ENCODE measurements at regions not wholly inside any gene's neighbourhood (a gene's known extent, or its start where the extent isn't known, plus 50 kb on each side); places are given as distances from the start of the nearest gene placed in this dataset.
A peak's percentile ranks its signal among the peaks of the same experiment; 100 is the strongest.

DNA sequence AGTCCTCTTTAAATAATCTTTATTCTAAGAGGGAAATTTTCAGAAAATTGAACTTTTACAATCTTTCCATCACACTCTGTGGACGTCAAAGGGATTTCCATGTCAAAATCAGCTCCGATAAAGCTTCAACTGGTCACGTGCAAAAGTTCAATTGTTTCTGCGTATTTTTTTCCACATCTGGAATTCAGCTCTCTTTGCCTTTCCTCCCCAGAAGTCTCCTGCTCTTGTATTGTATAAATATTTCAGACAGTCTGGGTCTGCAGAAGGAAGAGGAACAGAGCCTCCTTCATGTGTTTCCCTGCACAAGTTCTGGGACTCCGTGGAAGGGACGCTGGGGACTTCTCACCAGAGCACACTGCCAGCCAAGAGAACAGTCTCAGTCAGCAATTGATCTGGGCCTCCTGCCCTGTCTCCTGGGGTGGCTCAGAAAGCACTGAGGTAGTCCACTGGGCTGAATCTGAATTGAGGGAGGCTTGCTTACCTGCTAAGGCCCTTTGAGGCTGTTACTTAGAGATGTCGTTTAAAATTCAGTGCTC is 251.5 kb downstream of the TFCP2L1 start:
- DNase-seq, result no peak

DNA sequence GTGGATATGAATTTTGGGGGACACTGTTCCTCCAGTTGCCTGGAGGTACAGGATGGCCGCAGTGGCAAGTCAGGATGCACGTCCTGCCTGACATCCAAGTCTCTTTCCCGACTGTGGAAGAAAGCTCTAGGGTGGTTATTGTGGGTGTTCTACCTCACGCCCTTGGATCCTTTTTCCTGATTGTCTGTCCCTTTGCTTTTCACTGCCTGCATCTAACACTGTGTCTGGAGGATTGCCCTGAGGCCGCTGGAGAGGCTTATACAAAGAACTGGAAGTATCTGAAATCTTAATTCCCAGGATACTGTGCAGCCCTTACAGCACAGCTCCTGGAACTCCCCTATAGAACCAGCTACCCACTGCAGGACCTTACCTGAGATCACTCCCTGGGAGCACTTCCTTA is 250.5 kb downstream of the TFCP2L1 start:
- DNase-seq, result no peak

DNA sequence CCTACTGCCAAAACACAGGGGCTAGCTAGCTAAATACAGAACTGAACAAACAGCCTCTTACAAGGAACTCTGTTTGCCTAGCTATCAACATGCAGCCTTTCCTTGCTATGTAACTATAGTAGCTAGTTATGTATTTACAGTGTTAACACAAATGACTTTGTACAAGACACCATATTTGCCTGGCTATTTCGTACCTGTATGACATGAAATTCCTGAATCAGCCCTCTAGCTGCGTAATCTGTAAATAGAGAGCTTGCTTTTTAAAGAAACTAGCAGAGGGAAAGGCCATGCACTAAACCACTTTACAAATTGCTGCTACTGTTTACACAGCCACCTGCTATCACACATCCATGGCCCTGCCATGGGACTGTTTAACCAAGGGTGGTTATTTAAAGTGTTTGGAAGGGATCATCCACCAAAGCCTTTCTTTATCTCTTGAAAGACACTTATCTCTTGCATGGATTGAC is 248.7 kb downstream of the TFCP2L1 start:
- no peak for DNase-seq

GRCh38 chr2:121037480-121037879 is 247.5 kb downstream of the TFCP2L1 start:
- DNase-seq, result no peak

GRCh38 chr2:121038031-121038430 is 247.0 kb downstream of the TFCP2L1 start:
- DNase-seq, result no peak

DNA sequence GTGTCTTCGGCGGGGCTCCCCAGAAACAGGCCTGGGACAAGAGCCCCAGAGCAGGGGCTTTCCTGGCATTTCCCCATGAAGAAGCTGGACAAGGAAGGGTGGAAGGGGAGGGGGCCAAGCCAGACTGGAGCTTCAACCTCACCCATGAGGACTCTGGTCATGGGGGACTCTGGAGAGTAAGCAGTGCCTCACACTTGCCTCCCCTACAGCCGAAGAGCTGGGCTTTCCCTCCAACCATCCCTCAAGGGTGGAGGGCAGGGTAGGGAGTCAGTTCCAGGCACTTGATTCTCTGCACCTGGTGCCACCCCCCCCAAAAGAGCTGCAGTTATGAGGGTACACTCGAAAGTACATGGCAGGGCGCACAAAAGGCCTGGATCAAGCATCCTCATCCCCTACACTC is 246.6 kb downstream of the TFCP2L1 start:
- DNase-seq, result no peak

DNA sequence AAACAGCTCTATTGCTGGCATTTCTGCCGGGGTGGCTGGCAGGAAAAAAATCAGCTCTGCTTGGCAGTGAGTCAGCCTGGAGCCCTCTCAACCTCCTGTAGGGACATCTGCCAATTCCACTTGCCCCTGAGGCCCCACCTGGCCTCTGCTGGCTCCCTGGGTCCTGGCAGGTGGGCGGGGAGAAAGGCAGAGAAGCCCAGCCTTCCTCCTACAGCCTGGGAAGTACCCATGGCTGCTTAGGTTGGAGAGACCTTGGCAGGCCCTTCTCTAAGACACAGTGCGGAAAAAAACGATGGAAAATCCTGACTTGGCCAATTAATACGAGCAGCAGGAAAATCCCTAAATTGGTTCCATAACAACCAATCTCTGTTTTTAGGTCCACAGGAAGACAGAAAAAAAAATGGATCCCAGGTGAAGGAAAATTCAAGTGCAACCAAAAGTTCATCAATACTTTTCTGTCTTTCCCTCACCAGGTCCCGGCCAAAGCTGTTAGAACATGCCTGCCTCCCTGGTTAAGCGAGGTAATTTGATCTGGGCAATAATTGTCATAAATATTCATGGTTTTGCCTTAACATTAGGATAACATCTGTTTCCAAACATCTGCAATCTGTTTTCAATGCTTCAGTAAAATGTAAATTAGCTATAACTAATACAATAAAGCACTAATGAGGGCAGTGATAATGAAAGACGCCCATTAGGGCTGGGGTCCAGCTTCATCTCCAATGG is 245.9 kb downstream of the TFCP2L1 start:
- DNase-seq, result no peak

GRCh38 chr2:121039679-121040078 is 245.3 kb downstream of the TFCP2L1 start:
- DNase-seq, result no peak

DNA sequence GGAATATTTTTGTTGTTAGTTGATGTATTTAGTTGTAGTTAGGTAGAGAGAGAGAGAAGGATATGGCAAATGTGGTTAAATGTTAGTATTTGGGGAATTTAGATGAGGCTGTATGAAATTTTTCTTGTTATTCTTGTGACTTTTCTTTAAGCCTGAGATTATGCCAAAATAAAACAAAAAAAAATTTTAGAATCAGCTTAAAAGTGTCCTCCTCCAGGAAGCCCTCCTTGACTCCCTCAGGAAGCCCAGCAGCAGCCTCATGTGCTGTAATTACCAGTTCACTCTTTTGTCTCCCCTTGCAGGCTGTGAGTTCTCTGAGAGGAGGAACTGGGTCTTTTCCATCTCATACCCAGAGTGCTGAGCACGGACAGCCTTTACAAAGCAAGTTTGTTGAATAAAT is 243.5 kb downstream of the TFCP2L1 start:
- no peak for DNase-seq

GRCh38 chr2:121043061-121043826 is 241.8 kb downstream of the TFCP2L1 start:
- DNase-seq, result no peak

DNA sequence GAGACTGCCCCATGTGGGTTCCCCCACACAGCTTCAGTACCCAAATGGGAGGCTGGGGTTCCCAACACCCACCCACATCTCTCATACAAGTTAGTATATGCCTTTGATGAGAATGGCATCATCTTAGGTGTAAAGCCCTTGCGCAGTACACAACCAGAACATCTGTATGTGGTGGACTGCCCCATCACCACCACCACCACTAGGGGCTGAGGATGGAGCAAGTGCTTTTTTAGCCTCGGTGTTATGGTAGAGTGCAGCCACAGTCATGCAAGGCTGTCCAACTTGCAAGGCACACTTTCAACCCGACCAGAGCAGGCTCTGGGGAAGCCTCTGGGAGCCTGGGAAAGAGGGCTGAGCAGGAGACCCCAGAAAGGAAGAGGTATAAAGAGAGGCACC is 241.2 kb downstream of the TFCP2L1 start:
- DNase-seq, result no peak

DNA sequence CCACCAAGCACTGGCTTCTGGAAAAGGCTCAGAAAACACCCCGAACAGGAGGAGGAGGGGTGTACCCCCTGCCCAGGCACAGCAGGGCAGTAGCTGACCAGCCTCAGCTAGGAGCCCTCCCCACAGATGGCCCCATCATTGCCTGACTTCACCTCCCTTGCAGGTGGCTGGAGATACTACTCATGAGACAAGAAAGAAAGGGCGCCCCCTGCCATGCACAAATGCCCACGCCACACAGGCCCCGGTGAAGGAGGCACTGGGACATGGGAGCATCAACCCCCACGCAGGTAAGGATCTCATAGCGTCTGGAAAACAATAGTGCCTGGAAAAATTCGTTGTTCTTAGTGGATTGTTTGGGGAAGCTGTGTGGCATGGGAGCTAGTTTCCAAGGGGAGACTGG is 240.6 kb downstream of the TFCP2L1 start:
- peak; percentile 41 for DNase-seq

DNA sequence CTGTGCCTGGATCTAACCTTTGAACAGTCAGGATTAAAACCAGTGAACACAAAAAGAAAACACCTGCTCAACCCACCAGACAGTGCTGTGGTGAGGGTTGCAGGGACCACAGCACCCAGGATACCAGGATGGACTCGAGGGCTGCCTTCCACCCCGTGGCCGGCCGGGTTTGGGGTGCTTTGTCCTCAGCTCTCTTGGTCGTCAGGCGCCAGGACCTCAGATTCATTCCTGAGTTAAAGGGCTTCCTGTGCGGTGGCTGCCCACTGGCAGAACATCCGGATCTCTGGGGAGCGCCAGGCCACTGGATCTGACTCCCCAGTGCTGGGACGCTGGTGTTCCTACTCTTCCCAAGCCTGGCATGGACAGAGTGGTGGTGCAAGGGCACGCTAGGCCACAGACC is 239.8 kb downstream of the TFCP2L1 start:
- no peak for DNase-seq

- no peak for DNase-seq
These were observed 238.7 kb downstream of the TFCP2L1 start for GRCh38 chr2:121046335-121046734.

DNA sequence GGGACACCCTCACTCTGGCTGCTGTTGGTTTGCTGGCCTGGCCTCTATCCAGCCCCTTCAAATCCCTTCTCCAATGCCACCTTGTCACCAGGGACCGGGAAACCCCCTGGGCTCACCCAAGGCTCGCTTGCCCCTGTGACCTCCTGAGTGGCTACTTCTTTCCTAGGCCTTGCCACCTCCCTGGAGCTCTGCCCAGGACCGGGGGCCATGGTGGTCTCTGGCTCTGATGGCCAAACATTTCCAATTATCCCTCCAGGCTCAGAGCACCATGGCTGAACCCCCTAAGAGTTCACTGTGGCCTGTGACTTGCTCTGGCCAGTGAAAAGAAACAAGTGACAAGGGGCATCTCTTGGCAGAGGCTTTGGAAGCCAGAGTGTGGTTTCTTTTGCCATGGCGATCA is 237.6 kb downstream of the TFCP2L1 start:
- DNase-seq, result no peak

DNA sequence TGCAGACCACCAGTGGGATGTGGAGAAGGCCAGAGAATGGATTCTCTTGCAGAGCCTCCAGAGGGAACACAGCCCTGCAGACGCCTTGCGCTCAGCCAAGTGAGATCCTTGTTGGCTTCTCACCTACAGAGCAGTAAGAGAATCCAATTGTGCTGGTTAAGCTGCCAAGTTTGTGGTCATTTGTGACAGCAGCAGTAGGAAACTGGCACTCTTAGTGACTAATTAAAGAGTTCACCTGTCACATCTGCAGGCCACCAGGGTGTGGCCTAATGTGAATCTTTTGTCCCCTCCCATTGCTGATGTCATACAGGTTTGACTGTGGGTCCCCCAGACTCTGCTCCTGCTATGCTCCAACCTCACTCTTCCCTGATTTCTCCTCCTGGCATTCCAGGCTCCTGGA is 235.9 kb downstream of the TFCP2L1 start:
- DNase-seq, result no peak

DNA sequence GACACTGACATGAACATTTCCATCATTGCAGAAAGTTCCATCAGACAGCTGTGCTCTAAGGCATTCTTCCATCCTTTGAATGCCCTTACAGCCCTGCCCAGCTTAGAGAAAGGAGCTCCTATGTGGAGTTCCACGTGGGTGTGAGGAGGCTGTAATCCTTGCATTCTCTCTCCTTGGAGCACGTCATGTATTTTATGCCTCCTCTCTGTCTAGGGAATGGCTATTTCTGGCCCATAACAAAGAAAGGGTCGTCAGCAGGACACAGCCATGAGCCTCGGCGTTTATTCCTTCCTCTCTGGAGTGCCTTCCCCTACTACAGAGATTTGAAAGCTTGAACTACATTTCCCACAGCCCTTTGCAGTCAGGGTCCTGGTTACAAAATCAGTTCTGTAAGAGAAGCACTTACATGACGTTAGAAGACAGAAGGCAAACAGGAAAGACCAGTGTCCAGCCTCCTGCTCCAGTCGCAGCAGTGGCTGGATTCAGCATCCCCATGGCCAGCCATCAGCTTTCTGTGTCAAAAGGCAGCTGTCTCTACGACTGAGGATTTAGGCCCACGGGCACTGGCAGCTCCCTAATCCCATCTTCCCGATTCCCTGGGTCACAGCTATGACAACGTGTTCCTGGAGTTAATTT is 234.9 kb downstream of the TFCP2L1 start:
- peak; percentile 17 for DNase-seq

DNA sequence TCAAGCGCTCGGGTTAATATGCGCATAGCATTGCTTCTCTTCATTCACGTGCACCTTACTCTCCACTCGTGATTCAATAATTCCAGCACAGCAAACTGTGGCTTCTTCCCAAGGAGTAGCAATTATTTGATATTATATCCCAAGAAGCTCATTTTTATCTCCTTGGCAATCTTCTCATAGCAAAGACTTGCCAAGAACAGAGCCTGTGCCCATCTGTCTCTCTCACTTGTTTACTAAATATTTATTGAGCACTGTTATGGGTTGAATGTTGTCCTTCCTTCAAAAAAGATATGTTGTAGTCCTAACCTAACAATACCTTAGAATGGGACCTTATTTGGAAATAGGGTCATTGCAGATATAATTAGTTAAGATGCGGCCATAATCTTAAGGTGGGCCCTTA is 233.7 kb downstream of the TFCP2L1 start:
- DNase-seq, result no peak

GRCh38 chr2:121052023-121052422 is 233.0 kb downstream of the TFCP2L1 start:
- no peak for DNase-seq

- no peak for DNase-seq
These were observed 232.5 kb downstream of the TFCP2L1 start for GRCh38 chr2:121052521-121052920.

DNA sequence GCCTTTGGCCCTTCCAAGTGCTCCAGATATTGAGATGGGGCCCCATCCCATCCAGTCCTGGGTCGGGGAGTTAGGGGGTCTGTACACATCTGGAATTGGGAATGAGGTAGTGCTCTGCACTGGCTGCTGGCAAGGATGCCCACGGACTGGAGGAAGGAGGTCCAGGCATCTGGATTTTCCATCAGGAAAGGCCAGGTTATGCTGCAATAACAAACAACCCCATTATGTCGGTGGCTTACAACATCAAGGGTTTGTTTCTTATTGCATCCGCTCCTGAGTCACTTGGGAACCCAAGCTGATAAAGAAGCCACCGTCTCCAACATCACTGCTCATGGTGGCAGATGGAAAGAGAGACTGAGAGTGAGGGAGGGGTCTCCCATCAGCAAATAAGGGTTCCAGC is 229.9 kb downstream of the TFCP2L1 start:
- no peak for DNase-seq

DNA sequence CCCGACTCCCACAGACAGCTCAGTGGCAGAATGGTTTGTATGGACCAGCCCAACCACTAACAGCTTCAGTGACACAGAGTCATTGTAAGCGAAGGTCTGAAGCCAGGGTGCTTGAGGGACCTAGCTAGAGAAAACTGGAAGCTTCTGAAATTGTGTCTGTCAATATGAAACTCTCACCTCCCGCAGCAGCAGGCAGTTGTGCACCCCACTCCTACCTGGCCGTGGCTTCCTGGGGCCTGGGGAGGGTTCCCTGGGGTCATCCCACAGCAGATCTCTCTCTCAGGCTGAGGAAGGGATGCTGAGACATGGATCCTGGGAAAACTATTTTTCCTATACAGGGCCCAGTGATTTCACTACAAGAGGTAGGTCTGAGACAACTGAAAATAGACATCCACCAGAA is 229.5 kb downstream of the TFCP2L1 start:
- DNase-seq, result no peak

DNA sequence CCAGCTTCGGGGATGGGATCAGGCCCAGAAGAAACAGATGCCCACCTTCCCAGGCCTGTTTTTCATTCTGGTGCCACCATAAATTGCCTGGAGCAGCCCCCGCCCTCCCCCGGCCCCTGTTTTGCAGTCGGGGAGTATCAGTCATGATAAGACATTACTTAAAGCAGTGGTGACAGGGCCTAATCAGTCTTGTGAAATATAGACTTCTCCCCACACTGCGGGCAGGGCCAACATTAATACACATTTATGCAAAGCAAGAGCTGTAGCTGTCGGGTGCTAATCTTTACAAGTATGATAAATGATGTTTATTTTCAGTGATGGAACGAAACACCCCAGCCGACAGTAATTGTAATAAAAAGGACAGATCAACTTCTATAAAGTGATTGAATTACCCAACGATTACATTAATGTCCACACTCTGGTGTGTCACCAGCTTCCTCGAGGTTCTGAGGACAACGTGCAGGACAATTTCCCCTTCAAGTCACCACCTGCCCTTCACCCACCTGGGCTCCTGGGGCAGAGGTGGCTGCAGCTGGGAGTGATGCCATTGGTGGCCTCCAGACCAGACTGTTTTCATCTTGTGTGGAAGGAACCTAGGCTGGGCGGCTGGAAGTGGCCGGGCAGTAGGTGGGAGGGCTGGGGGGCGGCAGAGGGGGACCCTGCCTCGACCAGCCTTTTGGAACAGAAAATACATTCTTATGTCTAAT is 226.0 kb downstream of the TFCP2L1 start:
- DNase-seq, result no peak
